Astrocyte of the spinal cord (primary cell): ENCODE measurements at regions not wholly inside any gene's neighbourhood (a gene's known extent, or its start where the extent isn't known, plus 50 kb on each side); places are given as distances from the start of the nearest gene placed in this dataset.

Experiments used
- DNase-seq: peaks from one replicate; pipeline ENCODE4 v3.0.0; 2011; ENCODE audit warnings: low read depth, low spot score
- H3K4me3 ChIP-seq: 2 replicates; pipeline ENCODE4 v1.5.1; 2011; ENCODE audit warnings: low read depth, mild to moderate bottlenecking, low read length, moderate library complexity
- in situ Hi-C: cut with HindIII; loops from 2 replicates; pipeline ENCODE4 v1.10.0; 2017; ENCODE audit warnings: low sequenced_read_pairs
- TF ChIP-seq, protein P1 (sequence below): IDR thresholded peaks from 2 replicates; pipeline ENCODE4 v1.5.1; 2012; ENCODE audit warnings: low read depth, mild to moderate bottlenecking, low read length, inconsistent platforms

DNA sequence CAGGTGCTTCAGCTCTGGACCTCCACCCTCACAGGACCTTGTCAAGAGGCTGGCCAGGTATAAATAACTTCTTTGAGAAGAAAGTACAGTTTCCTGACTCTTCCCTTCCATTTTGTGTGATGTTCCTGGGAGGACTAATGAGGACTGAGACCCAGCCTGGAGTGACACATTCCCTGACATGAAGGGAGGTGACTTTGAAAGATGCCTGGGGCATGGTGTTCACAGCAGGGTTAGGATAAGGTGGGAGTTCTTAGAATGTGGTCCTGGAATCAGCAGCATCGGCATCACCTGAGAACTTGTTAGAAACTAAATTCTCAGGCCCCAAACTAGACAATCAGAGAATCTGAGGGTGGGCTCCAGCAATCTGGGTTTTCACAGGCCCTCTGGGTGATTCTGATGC is 224.9 kb upstream of the BOD1L1 start:
- TF ChIP-seq, protein P1, sequence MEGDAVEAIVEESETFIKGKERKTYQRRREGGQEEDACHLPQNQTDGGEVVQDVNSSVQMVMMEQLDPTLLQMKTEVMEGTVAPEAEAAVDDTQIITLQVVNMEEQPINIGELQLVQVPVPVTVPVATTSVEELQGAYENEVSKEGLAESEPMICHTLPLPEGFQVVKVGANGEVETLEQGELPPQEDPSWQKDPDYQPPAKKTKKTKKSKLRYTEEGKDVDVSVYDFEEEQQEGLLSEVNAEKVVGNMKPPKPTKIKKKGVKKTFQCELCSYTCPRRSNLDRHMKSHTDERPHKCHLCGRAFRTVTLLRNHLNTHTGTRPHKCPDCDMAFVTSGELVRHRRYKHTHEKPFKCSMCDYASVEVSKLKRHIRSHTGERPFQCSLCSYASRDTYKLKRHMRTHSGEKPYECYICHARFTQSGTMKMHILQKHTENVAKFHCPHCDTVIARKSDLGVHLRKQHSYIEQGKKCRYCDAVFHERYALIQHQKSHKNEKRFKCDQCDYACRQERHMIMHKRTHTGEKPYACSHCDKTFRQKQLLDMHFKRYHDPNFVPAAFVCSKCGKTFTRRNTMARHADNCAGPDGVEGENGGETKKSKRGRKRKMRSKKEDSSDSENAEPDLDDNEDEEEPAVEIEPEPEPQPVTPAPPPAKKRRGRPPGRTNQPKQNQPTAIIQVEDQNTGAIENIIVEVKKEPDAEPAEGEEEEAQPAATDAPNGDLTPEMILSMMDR = no peak
- H3K4me3 ChIP-seq = no peak overlapping the region
- in situ Hi-C loops = no loop called here
- no peak for DNase-seq

DNA sequence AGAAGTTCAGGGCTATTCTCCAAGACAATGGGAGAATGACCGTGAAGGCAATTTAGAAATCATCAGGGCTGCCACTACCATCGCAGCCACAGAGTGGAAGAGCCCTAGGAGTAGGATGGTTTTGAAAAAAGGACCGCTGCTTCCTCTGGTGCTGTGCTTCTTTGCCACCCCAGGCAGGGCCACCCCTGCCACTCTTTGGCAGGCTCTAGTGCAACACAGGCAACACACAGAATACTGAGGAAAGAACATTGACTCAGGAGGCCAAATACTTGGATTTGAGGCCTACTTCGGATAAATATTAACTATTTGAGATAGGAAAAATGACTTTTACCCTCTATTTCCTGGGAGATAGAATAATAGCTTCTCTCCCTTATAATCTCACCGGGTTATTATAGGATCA is 228.9 kb upstream of the BOD1L1 start:
- no peak for DNase-seq
- no peak overlapping the region for H3K4me3 ChIP-seq
- TF ChIP-seq, protein P1 = no peak
- in situ Hi-C loops = no loop called here

DNA sequence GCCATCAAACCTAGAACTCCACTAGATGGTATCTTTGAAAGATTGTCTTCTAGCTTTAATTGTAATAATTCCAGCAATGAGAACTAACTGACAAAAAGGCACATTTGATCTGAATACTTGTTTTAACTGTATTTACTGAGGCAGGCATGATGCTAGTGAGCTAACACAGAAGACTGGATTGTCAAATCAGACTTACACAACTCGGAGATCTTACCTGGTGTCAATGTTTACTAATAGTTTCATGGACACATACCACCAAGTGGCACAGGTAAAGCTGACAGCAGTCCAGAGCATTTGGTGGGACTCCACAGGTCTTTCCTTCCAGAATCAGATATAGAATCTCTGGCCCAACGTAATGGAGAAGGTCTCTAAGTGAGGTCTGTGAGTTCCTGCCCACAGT is 229.9 kb upstream of the BOD1L1 start:
- no peak for DNase-seq
- H3K4me3 ChIP-seq = no peak overlapping the region
- TF ChIP-seq, protein P1 = no peak
- in situ Hi-C loops = no loop called here

DNA sequence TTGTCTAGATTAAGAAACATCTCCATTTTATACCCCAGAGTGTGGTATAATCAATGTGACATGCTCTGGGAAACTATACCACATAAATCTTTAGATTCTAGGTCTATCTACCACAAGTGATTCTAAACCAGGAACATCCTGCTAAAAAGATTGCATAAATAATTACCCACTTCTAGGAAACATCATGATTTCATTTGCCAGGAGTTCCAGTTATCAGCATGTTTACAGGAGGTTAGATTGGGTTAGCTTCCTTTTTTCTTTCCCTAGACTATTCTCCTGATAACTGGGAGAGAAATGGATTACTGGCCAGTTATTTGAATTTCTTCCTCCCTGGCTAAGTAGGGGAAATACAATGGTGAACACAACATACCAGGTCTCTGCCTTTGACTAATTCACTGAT is 230.3 kb upstream of the BOD1L1 start:
- H3K4me3 ChIP-seq = no peak overlapping the region
- in situ Hi-C loops = no loop called here
- no peak for DNase-seq
- TF ChIP-seq, protein P1 = no peak

DNA sequence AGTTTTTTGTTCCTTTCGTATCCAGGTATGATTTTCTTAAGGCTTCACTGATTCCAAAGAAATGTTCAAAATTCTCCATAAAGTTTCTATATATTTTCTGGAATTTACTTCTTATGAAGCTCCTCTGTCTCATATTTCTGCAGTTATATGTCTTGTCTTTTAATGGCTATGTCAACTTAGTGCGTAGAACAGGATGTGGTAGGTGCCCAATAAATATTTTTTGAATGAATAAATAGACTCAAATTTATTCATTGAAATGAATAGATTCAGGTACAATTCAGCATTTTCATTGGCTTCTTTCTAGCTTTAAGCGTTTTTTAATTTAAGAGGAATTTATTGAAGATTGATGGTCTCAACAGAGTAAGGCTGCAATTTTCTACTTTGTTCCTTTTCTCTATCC is 231.9 kb upstream of the BOD1L1 start:
- no peak overlapping the region for H3K4me3 ChIP-seq
- in situ Hi-C loops = no loop called here
- no peak for DNase-seq
- TF ChIP-seq, protein P1 = no peak

DNA sequence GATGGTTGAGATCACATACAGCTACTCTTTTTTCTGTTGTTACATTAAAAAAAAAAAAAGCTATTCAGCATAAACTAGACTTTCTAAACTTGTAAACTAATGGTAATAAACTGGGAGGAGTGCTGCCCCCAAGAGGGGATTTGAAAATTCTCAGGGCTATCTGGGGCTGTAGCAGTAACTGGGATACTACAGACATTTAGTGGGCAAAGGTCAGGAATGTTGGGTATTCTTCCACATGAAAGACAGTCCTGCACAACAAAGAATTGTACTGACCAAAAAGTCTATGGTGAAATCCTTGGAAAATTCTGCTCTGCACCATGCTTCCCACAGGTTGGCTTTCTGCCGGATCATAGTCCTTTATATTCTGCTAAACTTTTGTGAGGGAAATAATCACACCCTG is 232.6 kb upstream of the BOD1L1 start:
- in situ Hi-C loops = no loop called here
- no peak for DNase-seq
- H3K4me3 ChIP-seq = no peak overlapping the region
- TF ChIP-seq, protein P1 = peak; percentile 13
